Gastrocnemius medialis (tissue), 4 donors: ENCODE measurements at regions not wholly inside any gene's neighbourhood (a gene's known extent, or its start where the extent isn't known, plus 50 kb on each side); places are given as distances from the start of the nearest gene placed in this dataset.
"Not testable (repeated sequence)": the region's sequence is repeated elsewhere in the genome, so short reads cannot be mapped to it uniquely, and the experiment has no call there.

ENCODE experiments used
- CTCF ChIP-seq, 5 experiments: fragments of 450-650 bp in 3 of 5; fragments of 200-600 bp in 2 of 5; sonication (generic) in 2 of 5; IDR thresholded peaks in 4 of 5; conservative IDR thresholded peaks in 1 of 5; 1 replicate in 4 of 5; 2 replicates in 1 of 5; pipeline ENCODE4 v1.5.1; 2016 to 2019; ENCODE audit warnings: antibody characterized with exemption in 5 of 5, mild to moderate bottlenecking in 3 of 5, moderate library complexity in 3 of 5
- POLR2A ChIP-seq, 2 donors: fragments of 450-650 bp; IDR thresholded peaks; one replicate each; pipeline ENCODE4 v1.6.1; 2017; ENCODE audit warnings: antibody characterized with exemption in 2 of 2, mild to moderate bottlenecking in 2 of 2, moderate library complexity in 2 of 2

- TF ChIP-seq CTCF (IDR thresholded peaks at IDR 0.05 in 4 of 5, conservative IDR thresholded peaks at IDR 0.05 in 1 of 5); POLR2A (IDR thresholded peaks at IDR 0.05): not testable (repeated sequence)
Measured at GRCh38 chr20:30297878-30298595, 959.4 kb upstream of the DEFB115 start.
